Muscle of leg (tissue), 3 donors: ENCODE measurements at regions not wholly inside any gene's neighbourhood (a gene's known extent, or its start where the extent isn't known, plus 50 kb on each side); places are given as distances from the start of the nearest gene placed in this dataset.
"Not testable (repeated sequence)": the region's sequence is repeated elsewhere in the genome, so short reads cannot be mapped to it uniquely, and the experiment has no call there.

ENCODE experiments used
- DNase-seq: peaks from one replicate; pipeline ENCODE4 v3.0.0; 2013
- H3K27ac ChIP-seq: one replicate; pipeline ENCODE4 v1.5.1; 2013; ENCODE audit warnings: mild to moderate bottlenecking, low read length, control low read depth
- H3K27me3 ChIP-seq: one replicate; pipeline ENCODE4 v1.6.1; 2013; ENCODE audit warnings: low read length; ENCODE audit not compliant: control insufficient read depth, insufficient read depth
- H3K36me3 ChIP-seq: one replicate; pipeline ENCODE4 v1.6.1; 2013; ENCODE audit warnings: low read length; ENCODE audit not compliant: control insufficient read depth, insufficient read depth
- H3K4me1 ChIP-seq: one replicate; pipeline ENCODE4 v1.6.1; 2013; ENCODE audit warnings: low read length; ENCODE audit not compliant: control insufficient read depth, insufficient read depth
- H3K4me3 ChIP-seq: one replicate; pipeline ENCODE4 v1.5.1; 2013; ENCODE audit warnings: low read length, control low read depth
- H3K9me3 ChIP-seq: replicated peaks from 2 replicates; pipeline ENCODE4 v1.6.1; 2013; ENCODE audit warnings: low read depth, low read length; ENCODE audit not compliant: control insufficient read depth
- WGBS: methylation state at CpG from one replicate; pipeline ENCODE4 v1.1.5; 2013; ENCODE audit warnings: missing lambda C conversion rate; ENCODE audit not compliant: insufficient coverage; 5-methylcytosine and 5-hydroxymethylcytosine counted together

DNA sequence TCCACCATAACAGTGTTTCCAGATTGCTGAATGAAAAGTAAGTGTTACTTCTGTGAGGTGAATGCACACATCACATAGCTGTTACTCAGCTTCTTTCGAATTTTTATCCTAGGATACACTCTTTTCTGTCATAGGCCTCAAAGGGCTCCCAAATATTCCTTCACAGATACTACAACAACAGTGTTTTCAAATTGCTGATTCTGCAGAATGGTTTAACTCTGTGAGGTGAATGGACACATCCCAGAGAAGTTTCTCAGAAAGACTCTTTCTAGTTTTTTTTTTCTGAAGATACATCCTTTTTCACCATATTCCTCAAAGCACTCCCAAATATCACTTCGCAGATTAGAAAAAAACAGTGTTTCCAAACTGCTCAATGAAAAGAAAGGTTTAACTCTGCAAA, 221.1 kb downstream of the OR4A5 start:
- no peaks in the 10 kb centered on the region for H3K27me3 ChIP-seq
- H3K4me1 ChIP-seq = no peaks in the 10 kb centered on the region
- H3K4me3 ChIP-seq = no peak overlapping the region
- no peaks in the 10 kb centered on the region for H3K36me3 ChIP-seq
- peaks cover 59% of the 10 kb centered on the region for H3K9me3 ChIP-seq
- no CpG with 5 or more reads among the region's 2 CpGs for whole genome bisulfite sequencing
- no peak overlapping the region for H3K27ac ChIP-seq
- DNase-seq = no peak

DNA sequence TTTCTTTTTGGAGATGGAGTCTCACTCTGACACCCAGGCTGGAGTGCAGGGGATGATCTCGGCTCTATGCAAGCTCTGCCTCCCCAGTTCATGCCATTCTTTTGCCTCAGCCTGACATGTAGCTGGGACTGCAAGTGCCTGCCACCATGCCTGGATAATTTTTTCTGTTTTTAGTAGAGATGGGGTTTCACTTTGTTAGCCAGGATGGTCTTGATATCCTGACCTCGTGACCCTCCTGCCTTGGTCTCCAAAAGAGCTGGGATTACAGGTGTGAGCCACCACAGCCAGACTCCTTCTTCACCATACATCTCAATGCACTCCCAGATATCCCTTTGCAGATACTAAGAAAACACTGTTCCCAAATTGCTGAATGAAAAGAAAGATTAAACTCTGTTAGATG, 224.3 kb downstream of the OR4A5 start:
- no CpG with 5 or more reads among the region's 2 CpGs for WGBS
- H3K9me3 ChIP-seq = peaks cover 58% of the 10 kb centered on the region
- DNase-seq = no peak
- H3K27me3 ChIP-seq = no peaks in the 10 kb centered on the region
- no peak overlapping the region for H3K4me3 ChIP-seq
- no peaks in the 10 kb centered on the region for H3K36me3 ChIP-seq
- no peaks in the 10 kb centered on the region for H3K4me1 ChIP-seq
- H3K27ac ChIP-seq = no peak overlapping the region

DNA sequence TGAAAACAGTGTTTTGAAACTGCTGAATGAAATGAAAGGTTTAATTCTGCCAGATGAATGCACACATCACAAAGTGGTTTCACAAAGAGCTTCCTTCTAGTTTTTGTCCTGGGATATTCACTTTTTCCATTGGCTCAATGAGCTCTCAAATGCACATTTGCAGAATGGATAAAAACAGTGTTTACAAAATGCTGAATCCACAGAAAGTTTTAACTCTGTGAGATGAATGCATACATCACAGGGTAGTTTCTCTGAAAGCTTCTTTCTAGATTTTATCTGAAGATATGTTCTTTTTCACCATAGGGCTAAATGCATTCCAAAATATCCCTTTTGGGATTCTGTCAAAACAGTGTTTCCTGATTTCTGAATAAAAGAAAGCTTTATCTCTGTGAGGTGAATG, 237.6 kb downstream of the OR4A5 start:
- Histone ChIP-seq H3K4me3 (no peak overlapping the region), H3K9me3 (peaks cover 28% of the 10 kb centered on the region)
- no peak for DNase-seq

DNA sequence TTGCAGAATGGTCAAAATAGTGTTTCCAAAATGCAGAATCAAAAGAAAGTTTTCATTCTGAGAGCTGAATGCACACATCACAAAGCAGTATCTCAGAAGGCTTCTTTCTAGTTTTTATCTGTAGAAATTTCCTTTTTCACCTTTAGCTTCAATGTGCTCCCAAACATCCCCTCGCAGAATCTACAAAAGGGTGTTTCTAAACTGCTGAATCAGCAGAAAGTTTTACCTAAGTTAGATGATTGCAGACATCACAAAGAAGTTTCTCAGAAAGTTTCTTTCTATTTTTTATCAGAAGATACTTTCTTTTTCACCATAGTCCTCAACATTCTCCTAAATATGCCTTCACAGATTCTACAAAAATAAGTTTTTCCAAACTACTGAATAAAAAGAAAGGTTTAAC, 239.8 kb downstream of the OR4A5 start:
- H3K27me3 ChIP-seq = no peaks in the 10 kb centered on the region
- peaks cover 18% of the 10 kb centered on the region for H3K9me3 ChIP-seq
- H3K36me3 ChIP-seq = no peaks in the 10 kb centered on the region
- H3K27ac ChIP-seq = no peak overlapping the region
- DNase-seq = no peak
- no peak overlapping the region for H3K4me3 ChIP-seq
- no peaks in the 10 kb centered on the region for H3K4me1 ChIP-seq
- no CpG with 5 or more reads among the region's 1 CpG for WGBS

More for the DNA sequence above, 237.6 kb downstream of the OR4A5 start:
- Histone ChIP-seq H3K4me1 (no peaks in the 10 kb centered on the region), H3K27ac (no peak overlapping the region), H3K36me3 (no peaks in the 10 kb centered on the region), H3K27me3 (no peaks in the 10 kb centered on the region)

DNA sequence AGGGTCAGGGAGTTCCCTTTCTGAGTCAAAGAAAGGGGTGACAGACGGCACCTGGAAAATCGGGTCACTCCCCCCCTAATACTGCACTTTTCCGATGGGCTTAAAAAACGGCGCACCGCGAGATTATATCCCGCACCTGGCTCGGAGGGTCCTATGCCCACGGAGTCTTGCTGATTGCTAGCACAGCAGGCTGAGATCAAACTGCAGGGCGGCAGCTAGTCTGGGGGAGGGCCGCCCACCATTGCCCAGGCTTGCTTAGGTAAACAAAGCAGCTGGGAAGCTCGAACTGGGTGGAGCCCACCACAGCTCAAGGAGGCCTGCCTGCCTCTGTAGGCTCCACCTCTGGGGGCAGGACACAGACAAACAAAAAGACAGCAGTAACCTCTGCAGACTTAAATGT, 240.5 kb downstream of the OR4A5 start:
- peaks cover 18% of the 10 kb centered on the region for H3K9me3 ChIP-seq
- not testable (repeated sequence) for H3K4me3 ChIP-seq, H3K36me3 ChIP-seq, DNase-seq, H3K27ac ChIP-seq, H3K4me1 ChIP-seq, H3K27me3 ChIP-seq
- 87% methylated on average over 8 of the region's 13 CpGs for WGBS

DNA sequence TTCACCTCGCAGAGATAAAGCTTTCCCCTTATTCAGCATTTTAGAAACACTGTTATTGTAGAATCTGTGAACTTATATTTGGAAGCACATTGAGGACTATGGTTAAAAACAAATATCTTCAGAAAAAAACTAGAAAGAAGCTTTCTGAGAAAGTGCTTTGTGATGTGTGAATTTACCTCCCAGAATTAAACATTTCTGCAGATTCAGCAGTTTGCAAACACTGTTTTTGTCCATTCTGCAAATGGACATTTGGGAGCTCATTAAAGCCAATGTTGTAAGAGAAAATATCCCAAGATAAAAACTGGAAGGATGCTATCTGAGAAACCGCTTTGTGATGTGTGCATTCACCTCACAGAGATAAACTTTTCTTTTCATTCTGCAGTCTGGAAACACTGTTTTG, 272.7 kb downstream of the OR4A5 start:
- Histone ChIP-seq H3K27me3 (no peaks in the 10 kb centered on the region), H3K27ac (no peak overlapping the region), H3K36me3 (no peaks in the 10 kb centered on the region), H3K4me1 (no peaks in the 10 kb centered on the region), H3K4me3 (no peak overlapping the region), H3K9me3 (peaks cover 50% of the 10 kb centered on the region)
- whole genome bisulfite sequencing = no CpG with 5 or more reads among the region's 2 CpGs
- DNase-seq = no peak

DNA sequence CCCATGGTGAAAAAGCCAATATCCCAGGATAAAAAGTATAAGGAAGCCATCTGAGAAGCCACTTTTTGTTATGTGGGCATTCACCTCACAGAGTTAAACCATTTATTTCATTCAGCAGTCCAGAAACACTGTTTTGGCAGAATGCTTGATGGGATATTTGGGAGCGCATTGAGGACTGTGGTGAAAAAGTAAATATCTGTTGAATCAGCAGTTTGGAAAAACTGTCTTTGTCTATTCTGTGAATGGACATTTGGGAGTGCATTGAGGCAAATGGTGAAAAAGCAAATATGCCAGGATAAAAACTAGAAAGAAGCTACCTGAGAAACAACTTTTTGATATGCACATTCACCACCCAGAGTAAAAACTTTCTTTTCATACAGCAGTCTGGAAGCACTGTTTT, 276.2 kb upstream of the TRIM48 start:
- peaks cover 19% of the 10 kb centered on the region for H3K9me3 ChIP-seq
- WGBS = 88% methylated on average over 1 of the region's 1 CpG
- no peaks in the 10 kb centered on the region for H3K4me1 ChIP-seq
- H3K27ac ChIP-seq = no peak overlapping the region
- no peaks in the 10 kb centered on the region for H3K27me3 ChIP-seq
- no peaks in the 10 kb centered on the region for H3K36me3 ChIP-seq
- no peak for DNase-seq
- H3K4me3 ChIP-seq = no peak overlapping the region

DNA sequence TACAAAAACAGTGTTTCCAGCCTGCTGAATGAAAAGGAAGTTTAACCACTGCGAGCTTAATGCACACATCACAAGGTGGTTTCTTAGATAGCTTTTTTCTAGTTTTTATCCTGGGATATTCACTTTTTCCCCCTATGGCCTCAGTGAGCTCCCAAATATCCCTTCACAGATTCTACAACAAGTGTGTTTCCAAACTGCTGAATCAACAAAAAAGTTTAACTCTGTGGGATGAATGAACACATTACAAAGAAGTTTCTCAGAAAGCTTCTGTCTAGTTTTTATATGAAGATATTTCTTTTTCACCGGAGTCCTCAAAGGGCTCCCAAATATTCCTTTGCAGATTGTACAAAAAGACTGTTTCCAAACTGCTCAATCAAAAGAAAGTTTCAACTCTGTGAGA, 233.1 kb upstream of the TRIM48 start:
- H3K27ac ChIP-seq, DNase-seq, H3K4me3 ChIP-seq, H3K36me3 ChIP-seq, H3K27me3 ChIP-seq, H3K4me1 ChIP-seq: not testable (repeated sequence)
- H3K9me3 ChIP-seq = peaks cover 45% of the 10 kb centered on the region
- no CpG with 5 or more reads among the region's 2 CpGs for WGBS

DNA sequence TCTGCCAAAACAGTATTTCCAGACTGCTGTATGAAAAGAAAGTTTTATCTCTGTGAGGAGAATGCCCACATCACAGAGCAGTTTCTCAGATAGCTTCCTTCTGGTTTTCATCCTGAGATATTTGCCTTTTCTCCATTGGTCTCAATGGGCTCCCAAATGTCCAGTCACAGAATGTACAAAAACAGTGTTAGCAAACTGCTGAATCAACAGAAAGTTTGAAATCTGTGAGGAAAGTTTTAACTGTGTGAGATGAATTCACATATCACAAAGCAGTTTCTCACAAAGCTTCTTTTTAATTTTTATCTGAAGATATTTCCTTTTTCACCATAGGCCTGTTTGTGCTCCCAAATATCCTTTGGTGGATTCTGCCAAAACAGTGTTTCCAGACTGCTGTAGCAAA, 207.2 kb upstream of the TRIM48 start:
- H3K27me3 ChIP-seq = no peaks in the 10 kb centered on the region
- no peaks in the 10 kb centered on the region for H3K4me1 ChIP-seq
- H3K4me3 ChIP-seq = no peak overlapping the region
- H3K27ac ChIP-seq = no peak overlapping the region
- no peak for DNase-seq
- H3K36me3 ChIP-seq = no peaks in the 10 kb centered on the region
- H3K9me3 ChIP-seq = peaks cover 42% of the 10 kb centered on the region

DNA sequence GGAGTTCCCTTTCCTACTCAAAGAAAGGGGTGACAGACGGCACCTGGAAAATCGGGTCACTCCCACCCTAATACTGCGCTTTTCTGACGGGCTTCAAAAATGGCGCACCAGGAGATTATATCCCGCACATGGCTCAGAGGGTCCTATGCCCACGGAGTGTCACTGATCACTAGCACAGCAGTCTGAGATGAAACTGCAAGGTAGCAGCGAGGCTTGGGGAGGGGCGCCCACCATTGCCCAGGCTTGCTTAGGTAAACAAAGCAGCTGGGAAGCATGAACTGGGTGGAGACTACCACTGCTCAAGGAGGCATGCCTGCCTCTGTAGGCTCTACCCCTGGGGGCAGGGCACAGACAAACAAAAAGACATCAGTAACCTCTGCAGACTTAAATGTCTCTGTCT, 177.4 kb upstream of the TRIM48 start:
- not testable (repeated sequence) for H3K4me1 ChIP-seq, H3K4me3 ChIP-seq, H3K36me3 ChIP-seq, H3K27me3 ChIP-seq, DNase-seq, H3K27ac ChIP-seq
- 80% methylated on average over 8 of the region's 9 CpGs for WGBS
- H3K9me3 ChIP-seq = peaks cover 21% of the 10 kb centered on the region

DNA sequence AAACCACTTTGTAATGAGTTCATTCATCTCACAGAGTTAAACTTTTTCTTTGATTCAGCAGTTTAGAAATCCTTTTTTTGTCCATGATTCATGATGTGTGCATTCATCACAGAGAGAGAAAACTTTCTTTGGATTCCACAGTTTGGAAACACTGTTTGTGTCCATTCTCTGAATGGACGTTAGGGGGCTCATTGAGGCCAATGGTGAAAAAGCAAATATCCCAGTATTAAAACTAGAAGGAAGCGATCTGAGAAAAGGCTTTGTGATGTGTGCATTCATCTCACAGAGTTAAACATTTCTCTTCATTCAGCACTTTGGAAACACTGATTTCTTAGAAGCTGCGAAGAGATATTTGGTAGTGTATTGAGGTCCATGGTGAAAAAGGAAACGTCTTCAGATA, 155.6 kb upstream of the TRIM48 start:
- peaks cover 13% of the 10 kb centered on the region for H3K9me3 ChIP-seq
- WGBS = no CpG with 5 or more reads among the region's 4 CpGs

More for the DNA sequence above, 155.6 kb upstream of the TRIM48 start:
- H3K4me3 ChIP-seq = no peak overlapping the region
- no peaks in the 10 kb centered on the region for H3K4me1 ChIP-seq
- H3K27ac ChIP-seq = no peak overlapping the region
- no peak for DNase-seq
- no peaks in the 10 kb centered on the region for H3K27me3 ChIP-seq
- H3K36me3 ChIP-seq = no peaks in the 10 kb centered on the region
